Caco-2 (cell line): ENCODE measurements at regions not wholly inside any gene's neighbourhood (a gene's known extent, or its start where the extent isn't known, plus 50 kb on each side); places are given as distances from the start of the nearest gene placed in this dataset.
A peak's percentile ranks its signal among the peaks of the same experiment; 100 is the strongest.

Source experiments
- BruUV-seq: library from RNA; stranded (reverse); fragments of 400-500 nt; replicated peaks from 2 replicates; lab custom pipeline; 2021; lab: Mats Ljungman, UMichigan
- CTCF ChIA-PET: fragments of 300-600 bp; sonication (Branson Sonifier 250); formaldehyde crosslinking; loops from one replicate; lab custom pipeline; 2022; ENCODE audit warnings: antibody characterized with exemption; lab: Charles Lee
- POLR2A ChIA-PET: fragments of 300-600 bp; sonication (Branson Sonifier 250); formaldehyde crosslinking; loops from one replicate; lab custom pipeline; 2022; ENCODE audit warnings: antibody characterized with exemption; lab: Charles Lee
- DNase-seq, 2 experiments: peaks; one replicate each; pipeline versions ENCODE4 v3.0.0 to v3.0.0-alpha.2; 2020 to 2022
- H3K27me3 ChIP-seq: replicated peaks from 2 replicates; pipeline ENCODE4 v1.6.0; 2011; ENCODE audit warnings: low read length; ENCODE audit not compliant: control insufficient read depth, insufficient read depth
- H3K36me3 ChIP-seq: 2 replicates; pipeline ENCODE4 v1.5.1; 2011; ENCODE audit warnings: low read length; ENCODE audit not compliant: control insufficient read depth, insufficient read depth
- H3K4me1 ChIP-seq: fragments of 250-450 bp; sonication (Bioruptor Pico); 2 replicates; pipeline ENCODE4 v1.5.1; 2020; ENCODE audit warnings: mild to moderate bottlenecking
- H3K4me3 ChIP-seq: 2 replicates; pipeline ENCODE4 v1.5.1; 2011; ENCODE audit warnings: low read depth, mild to moderate bottlenecking, control low read depth, low read length
- H3K9me3 ChIP-seq: fragments of 250-450 bp; sonication (Bioruptor Pico); 2 replicates; pipeline ENCODE4 v1.5.1; 2020; ENCODE audit warnings: mild to moderate bottlenecking, moderate library complexity
- H3K27ac Mint-ChIP-seq: one replicate; pipeline ENCODE4 v1.8.0; 2022; ENCODE audit warnings: mixed read lengths; ENCODE audit not compliant: unreplicated experiment
- H3K27me3 Mint-ChIP-seq: one replicate; pipeline ENCODE4 v1.8.0; 2022; ENCODE audit warnings: mixed read lengths; ENCODE audit not compliant: insufficient read depth, unreplicated experiment
- H3K36me3 Mint-ChIP-seq: one replicate; pipeline ENCODE4 v1.8.0; 2022; ENCODE audit warnings: mild to moderate bottlenecking, mixed read lengths; ENCODE audit not compliant: insufficient read depth, unreplicated experiment
- H3K4me1 Mint-ChIP-seq: one replicate; pipeline ENCODE4 v1.8.0; 2022; ENCODE audit warnings: low read depth, mixed read lengths; ENCODE audit not compliant: unreplicated experiment
- H3K4me3 Mint-ChIP-seq: one replicate; pipeline ENCODE4 v1.8.0; 2022; ENCODE audit warnings: mild to moderate bottlenecking, moderate library complexity, mixed read lengths; ENCODE audit not compliant: unreplicated experiment
- H3K9me3 Mint-ChIP-seq: one replicate; pipeline ENCODE4 v1.8.0; 2022; ENCODE audit warnings: mixed read lengths; ENCODE audit not compliant: unreplicated experiment
- intact Hi-C: fragments of 100-400 bp; cut with micrococcal nuclease; formaldehyde crosslinking; loops from one replicate; pipeline ENCODE4 v1.10.0; 2022; ENCODE audit not compliant: unreplicated experiment
- TF ChIP-seq, protein P1 (sequence below), 2 experiments: fragments of 200-600 bp in 1 of 2; IDR thresholded peaks; 1 replicate in 1 of 2; 2 replicates in 1 of 2; pipeline versions ENCODE4 v1.5.1 to v1.8.0; 2011 to 2022; ENCODE audit warnings: antibody characterized with exemption in 1 of 2, control low read depth in 1 of 2, inconsistent platforms in 1 of 2, low read depth in 1 of 2, low read length in 1 of 2, mild to moderate bottlenecking in 1 of 2, moderate library complexity in 1 of 2; ENCODE audit not compliant: insufficient read depth in 1 of 2, severe bottlenecking in 1 of 2, unreplicated experiment in 1 of 2

GRCh38 chr10:79017882-79018520 is 50.8 kb upstream of the ZMIZ1 start:
- Mint-ChIP-seq H3K27ac (no peak overlapping the region), H3K36me3 (no peaks in the 10 kb centered on the region), H3K4me3 (no peak overlapping the region), H3K4me1 (peaks cover 6% of the 10 kb centered on the region), H3K9me3 (no peaks in the 10 kb centered on the region), H3K27me3 (no peaks in the 10 kb centered on the region)
- TF ChIP-seq, protein P1, sequence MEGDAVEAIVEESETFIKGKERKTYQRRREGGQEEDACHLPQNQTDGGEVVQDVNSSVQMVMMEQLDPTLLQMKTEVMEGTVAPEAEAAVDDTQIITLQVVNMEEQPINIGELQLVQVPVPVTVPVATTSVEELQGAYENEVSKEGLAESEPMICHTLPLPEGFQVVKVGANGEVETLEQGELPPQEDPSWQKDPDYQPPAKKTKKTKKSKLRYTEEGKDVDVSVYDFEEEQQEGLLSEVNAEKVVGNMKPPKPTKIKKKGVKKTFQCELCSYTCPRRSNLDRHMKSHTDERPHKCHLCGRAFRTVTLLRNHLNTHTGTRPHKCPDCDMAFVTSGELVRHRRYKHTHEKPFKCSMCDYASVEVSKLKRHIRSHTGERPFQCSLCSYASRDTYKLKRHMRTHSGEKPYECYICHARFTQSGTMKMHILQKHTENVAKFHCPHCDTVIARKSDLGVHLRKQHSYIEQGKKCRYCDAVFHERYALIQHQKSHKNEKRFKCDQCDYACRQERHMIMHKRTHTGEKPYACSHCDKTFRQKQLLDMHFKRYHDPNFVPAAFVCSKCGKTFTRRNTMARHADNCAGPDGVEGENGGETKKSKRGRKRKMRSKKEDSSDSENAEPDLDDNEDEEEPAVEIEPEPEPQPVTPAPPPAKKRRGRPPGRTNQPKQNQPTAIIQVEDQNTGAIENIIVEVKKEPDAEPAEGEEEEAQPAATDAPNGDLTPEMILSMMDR (IDR thresholded peaks at IDR 0.05; ENCODE audit: insufficient read depth in 1 of 2, low read depth in 1 of 2, low read length in 1 of 2, severe bottlenecking in 1 of 2, unreplicated experiment in 1 of 2) = no peak
- no TSS peak for BruUV-seq
- peak in 1 of 2 experiments; percentile 8 for DNase-seq
- Histone ChIP-seq H3K27me3 (no peaks in the 10 kb centered on the region), H3K4me3 (no peak overlapping the region), H3K36me3 (no peaks in the 10 kb centered on the region), H3K4me1 (no peaks in the 10 kb centered on the region), H3K9me3 (no peaks in the 10 kb centered on the region)
- ChIA-PET POLR2A (no interaction called here), CTCF (no interaction called here)
- intact Hi-C loops = no loop called here

DNA sequence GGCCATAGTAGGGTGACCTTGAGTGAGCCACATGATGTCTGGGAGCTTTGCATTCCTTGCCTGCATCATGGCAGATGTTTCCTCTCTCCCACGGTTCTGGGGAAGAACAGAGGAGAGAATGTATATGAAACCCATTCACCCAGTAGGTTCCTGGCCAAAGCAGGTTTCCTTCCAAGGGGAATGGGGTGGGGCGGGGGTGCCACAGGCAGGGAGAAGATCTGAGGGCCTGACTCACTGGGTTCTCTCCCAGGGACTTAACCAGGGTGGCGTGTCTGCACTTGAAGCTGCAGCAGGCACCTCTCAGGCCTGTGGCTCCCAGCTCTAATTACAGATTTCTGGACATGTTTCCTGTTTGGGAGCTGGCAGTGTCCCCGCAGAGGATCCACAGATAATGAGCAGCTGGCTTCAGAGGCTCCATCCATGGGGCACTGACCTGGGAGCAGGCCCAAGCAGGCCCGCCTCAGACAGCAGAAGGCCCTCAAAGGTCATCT is 50.2 kb upstream of the ZMIZ1 start:
- Mint-ChIP-seq H3K27ac (no peak overlapping the region), H3K36me3 (no peaks in the 10 kb centered on the region), H3K27me3 (no peaks in the 10 kb centered on the region), H3K4me3 (no peak overlapping the region), H3K9me3 (no peaks in the 10 kb centered on the region), H3K4me1 (peaks cover 6% of the 10 kb centered on the region)
- BruUV-seq = no TSS peak
- ChIA-PET CTCF (no interaction called here), POLR2A (no interaction called here)
- Histone ChIP-seq H3K4me3 (no peak overlapping the region), H3K36me3 (no peaks in the 10 kb centered on the region), H3K9me3 (no peaks in the 10 kb centered on the region), H3K4me1 (no peaks in the 10 kb centered on the region), H3K27me3 (no peaks in the 10 kb centered on the region)
- TF ChIP-seq, protein P1 (IDR thresholded peaks at IDR 0.05; ENCODE audit: insufficient read depth in 1 of 2, low read depth in 1 of 2, low read length in 1 of 2, severe bottlenecking in 1 of 2, unreplicated experiment in 1 of 2) = no peak
- DNase-seq = peak in 1 of 2 experiments; percentile 18
- intact Hi-C loops = no loop called here
